Activated T-cell treated with anti-CD3 and anti-CD28 coated beads, Interleukin-2, amount 50 U/mL, for 24 hours (primary cell): ENCODE measurements at regions not wholly inside any gene's neighbourhood (a gene's known extent, or its start where the extent isn't known, plus 50 kb on each side); places are given as distances from the start of the nearest gene placed in this dataset.

ENCODE experiments used
- DNase-seq: peaks from one replicate; pipeline ENCODE4 v3.0.0-alpha.2; 2020
- H3K27ac Mint-ChIP-seq: 2 replicates; pipeline ENCODE4 v1.8.0; 2020; ENCODE audit warnings: mild to moderate bottlenecking, mixed read lengths
- H3K27me3 Mint-ChIP-seq: 2 replicates; pipeline ENCODE4 v1.8.0; 2020; ENCODE audit warnings: mixed read lengths
- H3K36me3 Mint-ChIP-seq: 2 replicates; pipeline ENCODE4 v1.8.0; 2020; ENCODE audit warnings: low read depth, mixed read lengths
- H3K4me1 Mint-ChIP-seq: 2 replicates; pipeline ENCODE4 v1.8.0; 2020; ENCODE audit warnings: low read depth, mixed read lengths
- H3K4me3 Mint-ChIP-seq: 2 replicates; pipeline ENCODE4 v1.8.0; 2020; ENCODE audit warnings: mild to moderate bottlenecking, moderate library complexity, mixed read lengths
- H3K9me3 Mint-ChIP-seq: 2 replicates; pipeline ENCODE4 v1.8.0; 2020; ENCODE audit warnings: mixed read lengths

DNA sequence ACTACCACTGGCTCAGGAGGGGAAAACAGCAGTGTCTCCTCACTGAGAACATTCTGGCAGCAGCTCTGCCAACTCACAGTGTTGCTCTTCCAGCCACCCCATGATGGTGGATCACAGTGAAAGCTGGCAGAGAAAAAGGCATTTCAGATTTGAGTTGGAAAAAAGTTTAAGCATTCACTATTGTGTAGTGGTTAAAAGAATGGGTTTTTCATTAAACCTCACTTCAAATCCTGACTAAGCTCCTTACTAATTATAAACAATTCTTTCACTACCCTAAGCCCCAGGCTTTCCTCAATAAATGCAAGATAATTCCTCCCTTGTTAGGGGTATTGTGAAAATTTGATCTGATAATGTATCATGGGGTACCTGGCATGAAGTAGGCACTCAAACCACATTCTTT lies 518.1 kb downstream of the SNAPC1 start:
- H3K9me3 Mint-ChIP-seq: no peaks in the 10 kb centered on the region
- no peak for DNase-seq
- H3K4me3 Mint-ChIP-seq: no peak overlapping the region
- H3K27ac Mint-ChIP-seq: no peak overlapping the region
- H3K36me3 Mint-ChIP-seq: no peaks in the 10 kb centered on the region
- H3K27me3 Mint-ChIP-seq: no peaks in the 10 kb centered on the region
- no peaks in the 10 kb centered on the region for H3K4me1 Mint-ChIP-seq

DNA sequence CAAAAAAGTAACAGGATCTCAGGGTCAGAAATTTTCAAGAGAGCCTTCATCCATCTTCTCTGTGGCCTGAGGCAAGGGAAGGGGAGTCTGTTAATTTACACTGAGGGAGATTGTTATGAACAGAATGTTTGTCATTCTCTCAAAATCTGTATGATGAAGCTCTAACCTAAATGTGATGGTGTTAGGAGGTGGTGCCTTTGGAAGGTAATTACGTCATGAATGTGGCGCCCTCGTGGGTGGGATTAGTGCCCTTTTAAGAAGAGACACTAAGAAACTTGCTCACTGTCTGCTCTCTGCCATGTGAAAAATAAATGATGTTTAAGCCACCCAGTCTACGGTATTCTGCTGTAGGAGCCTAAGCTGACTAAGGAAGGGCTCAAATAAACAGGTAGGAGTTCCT lies 521.6 kb downstream of the SNAPC1 start:
- H3K4me1 Mint-ChIP-seq: no peaks in the 10 kb centered on the region

DNA sequence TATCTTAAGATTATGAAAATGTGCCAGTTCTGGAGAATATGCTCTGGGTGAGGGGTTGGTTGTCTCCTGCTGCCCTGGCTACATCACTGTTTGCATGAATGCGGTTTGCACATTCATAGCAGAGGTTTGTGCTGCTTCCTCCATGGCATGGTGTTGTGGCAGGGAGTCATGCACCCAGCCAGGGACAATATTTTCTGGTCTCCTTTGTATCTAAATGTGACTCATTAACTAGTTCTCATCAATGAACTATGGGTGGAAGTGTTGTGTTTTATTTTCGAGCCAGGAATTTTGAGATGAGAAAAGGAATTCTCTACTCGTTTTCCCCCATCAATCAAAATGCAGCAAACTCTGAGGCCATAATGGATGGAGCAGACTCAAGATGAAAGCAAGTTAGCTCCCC lies 527.3 kb downstream of the SNAPC1 start:
- no peaks in the 10 kb centered on the region for H3K27me3 Mint-ChIP-seq
- no peak for DNase-seq
- H3K4me1 Mint-ChIP-seq: no peaks in the 10 kb centered on the region
- H3K4me3 Mint-ChIP-seq: no peak overlapping the region
- no peaks in the 10 kb centered on the region for H3K9me3 Mint-ChIP-seq
- no peak overlapping the region for H3K27ac Mint-ChIP-seq
- H3K36me3 Mint-ChIP-seq: no peaks in the 10 kb centered on the region

More for the DNA sequence above, 521.6 kb downstream of the SNAPC1 start:
- DNase-seq: no peak
- Mint-ChIP-seq H3K27ac (no peak overlapping the region), H3K4me3 (no peak overlapping the region), H3K36me3 (no peaks in the 10 kb centered on the region), H3K27me3 (no peaks in the 10 kb centered on the region), H3K9me3 (no peaks in the 10 kb centered on the region)

DNA sequence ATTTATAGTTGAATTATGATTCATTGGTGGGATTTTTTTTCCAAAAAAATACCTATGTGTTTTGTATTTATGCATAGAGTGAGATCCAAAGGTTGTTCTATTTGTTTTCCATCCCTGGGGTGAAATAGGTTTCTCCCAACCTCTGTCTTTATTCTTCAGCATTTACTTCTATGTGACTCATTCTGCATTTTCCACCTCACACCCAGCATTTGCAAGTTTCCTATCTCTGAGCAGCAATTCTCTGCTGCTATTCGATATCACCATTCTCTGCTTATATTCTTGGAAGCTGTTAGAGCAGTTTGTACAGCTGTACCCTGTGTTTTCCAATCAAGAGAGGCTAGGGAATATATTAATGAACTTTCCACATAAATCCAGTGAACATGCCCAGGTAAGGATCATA lies 538.9 kb downstream of the SNAPC1 start:
- DNase-seq: no peak
- no peaks in the 10 kb centered on the region for H3K27me3 Mint-ChIP-seq
- H3K27ac Mint-ChIP-seq: no peak overlapping the region
- peaks cover 2% of the 10 kb centered on the region for H3K9me3 Mint-ChIP-seq
- no peak overlapping the region for H3K4me3 Mint-ChIP-seq
- no peaks in the 10 kb centered on the region for H3K4me1 Mint-ChIP-seq
- no peaks in the 10 kb centered on the region for H3K36me3 Mint-ChIP-seq

DNA sequence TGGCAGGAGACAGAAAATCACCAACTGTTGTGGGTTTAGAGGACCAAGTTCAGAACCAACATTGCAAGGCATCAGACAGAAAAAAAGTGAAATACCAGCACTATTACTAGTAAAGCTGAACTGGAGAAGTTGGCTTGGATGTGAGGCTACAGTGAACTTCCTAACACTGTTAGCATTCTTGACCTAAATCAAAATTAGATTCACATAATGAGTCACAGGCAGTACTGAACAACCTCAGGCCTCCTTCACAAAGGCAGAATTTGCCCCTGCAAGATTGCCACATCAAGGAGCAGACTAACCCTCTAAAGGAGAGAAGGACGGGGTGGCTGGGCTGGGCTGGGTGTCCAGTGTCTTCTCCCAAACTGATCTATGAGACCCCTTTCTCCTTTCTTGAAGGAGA lies 539.7 kb downstream of the SNAPC1 start:
- Mint-ChIP-seq H3K4me3 (no peak overlapping the region), H3K27ac (no peak overlapping the region), H3K36me3 (no peaks in the 10 kb centered on the region), H3K9me3 (peaks cover 2% of the 10 kb centered on the region), H3K4me1 (no peaks in the 10 kb centered on the region), H3K27me3 (no peaks in the 10 kb centered on the region)
- DNase-seq: no peak

DNA sequence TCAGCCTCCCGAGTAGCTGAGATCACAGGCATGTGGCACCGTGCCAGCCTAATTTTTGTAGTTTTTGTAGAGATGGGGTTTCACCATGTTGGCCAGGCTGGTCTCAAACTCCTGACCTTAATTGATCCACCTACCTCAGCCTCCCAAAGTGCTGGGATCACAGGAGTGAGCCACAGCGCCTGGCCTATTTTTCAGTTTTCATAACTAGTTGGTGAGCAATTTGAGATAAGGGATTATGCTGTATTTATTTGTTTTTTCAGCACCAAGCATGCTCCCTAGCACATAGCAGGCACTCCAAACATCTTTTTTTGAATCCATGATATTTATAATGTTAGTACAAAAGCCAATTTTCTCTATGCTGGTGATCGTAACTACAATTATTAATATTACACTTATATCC lies 541.2 kb downstream of the SNAPC1 start:
- no peaks in the 10 kb centered on the region for H3K36me3 Mint-ChIP-seq
- no peak overlapping the region for H3K4me3 Mint-ChIP-seq
- H3K4me1 Mint-ChIP-seq: no peaks in the 10 kb centered on the region
- no peak for DNase-seq
- H3K27me3 Mint-ChIP-seq: no peaks in the 10 kb centered on the region
- peaks cover 2% of the 10 kb centered on the region for H3K9me3 Mint-ChIP-seq
- H3K27ac Mint-ChIP-seq: no peak overlapping the region

DNA sequence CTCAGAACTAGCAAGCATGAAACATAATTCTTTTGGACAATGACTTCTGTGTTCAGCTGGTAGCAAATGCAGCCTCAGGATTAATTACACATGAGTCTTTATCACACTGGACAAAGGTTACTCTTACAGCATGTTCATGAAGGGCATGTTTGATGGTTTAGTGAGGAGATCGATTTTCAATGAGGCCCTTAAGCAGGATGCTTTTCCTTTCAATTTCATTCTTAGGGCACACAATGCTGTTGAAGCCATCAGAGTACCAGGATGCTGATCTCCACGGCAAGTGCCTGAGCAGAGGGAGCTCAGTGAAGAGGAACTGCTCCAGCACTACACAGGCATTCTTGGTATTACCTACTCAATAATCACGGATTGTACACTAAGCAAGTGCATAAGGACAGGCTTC lies 542.0 kb downstream of the SNAPC1 start:
- Mint-ChIP-seq H3K4me1 (no peaks in the 10 kb centered on the region), H3K36me3 (no peaks in the 10 kb centered on the region), H3K4me3 (no peak overlapping the region), H3K27me3 (no peaks in the 10 kb centered on the region), H3K9me3 (peaks cover 2% of the 10 kb centered on the region), H3K27ac (no peak overlapping the region)
- DNase-seq: no peak

DNA sequence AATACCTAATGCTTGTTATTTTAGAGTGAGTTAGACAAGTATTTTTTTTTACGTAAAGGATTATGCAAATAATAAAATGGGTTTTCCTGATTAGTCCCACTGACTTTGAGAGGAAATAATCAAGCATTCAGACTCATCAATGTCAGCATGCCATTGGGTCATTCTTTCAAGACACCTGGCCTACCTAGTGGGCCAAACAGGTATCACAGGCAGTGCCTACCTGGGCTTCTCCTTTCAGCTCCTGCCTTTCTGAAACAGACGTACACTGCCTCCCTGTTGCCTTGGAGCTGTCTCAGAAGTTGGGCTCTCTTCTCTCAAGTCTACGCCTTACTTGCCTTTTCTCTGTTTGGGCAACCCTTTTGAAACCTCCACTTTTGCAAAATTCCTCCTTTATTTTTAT lies 545.6 kb downstream of the SNAPC1 start:
- no peaks in the 10 kb centered on the region for H3K36me3 Mint-ChIP-seq
- no peak for DNase-seq
- H3K9me3 Mint-ChIP-seq: no peaks in the 10 kb centered on the region
- no peak overlapping the region for H3K4me3 Mint-ChIP-seq
- H3K4me1 Mint-ChIP-seq: no peaks in the 10 kb centered on the region
- no peaks in the 10 kb centered on the region for H3K27me3 Mint-ChIP-seq
- no peak overlapping the region for H3K27ac Mint-ChIP-seq

DNA sequence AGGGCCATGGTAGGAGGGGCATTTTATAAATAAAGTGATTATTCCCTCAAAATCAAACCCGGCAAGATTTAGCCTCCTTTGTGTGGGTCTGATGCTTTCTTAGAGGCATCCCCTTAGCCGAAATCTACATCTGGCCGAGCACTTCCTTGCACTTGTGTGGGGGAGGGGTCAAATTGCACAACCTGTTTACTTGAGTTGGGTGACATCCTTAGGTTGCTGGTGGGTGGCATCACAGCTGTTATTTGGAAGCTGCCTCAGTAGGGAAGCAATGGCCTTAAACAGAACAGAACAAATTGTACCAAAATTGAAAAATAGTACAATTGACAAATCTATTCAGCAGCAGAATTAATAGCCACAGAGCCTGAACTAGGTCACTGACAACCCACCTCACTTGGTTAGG lies 546.1 kb downstream of the SNAPC1 start:
- DNase-seq: no peak
- H3K27ac Mint-ChIP-seq: no peak overlapping the region
- no peak overlapping the region for H3K4me3 Mint-ChIP-seq
- no peaks in the 10 kb centered on the region for H3K9me3 Mint-ChIP-seq
- no peaks in the 10 kb centered on the region for H3K4me1 Mint-ChIP-seq
- H3K36me3 Mint-ChIP-seq: no peaks in the 10 kb centered on the region
- no peaks in the 10 kb centered on the region for H3K27me3 Mint-ChIP-seq

DNA sequence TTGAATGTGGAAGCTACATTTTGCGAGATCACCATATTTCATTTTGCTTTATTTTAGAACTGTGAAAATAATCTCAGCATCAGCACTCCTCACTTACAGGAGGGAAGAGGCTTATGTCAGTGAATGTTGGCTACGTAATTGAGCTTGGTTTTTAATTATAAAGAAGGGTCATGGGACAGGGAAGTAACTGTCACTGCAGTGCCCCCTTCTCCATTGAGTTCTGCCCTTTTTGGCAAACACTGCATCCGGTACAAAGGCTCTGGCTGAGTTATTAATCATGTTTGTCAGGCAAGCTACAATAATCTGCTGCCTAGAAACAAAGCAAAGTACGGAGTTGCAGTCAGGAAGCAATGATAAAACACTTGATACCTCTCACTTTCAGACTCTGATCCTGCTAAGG lies 546.7 kb downstream of the SNAPC1 start:
- no peak for DNase-seq
- Mint-ChIP-seq H3K4me3 (no peak overlapping the region), H3K27ac (no peak overlapping the region)

DNA sequence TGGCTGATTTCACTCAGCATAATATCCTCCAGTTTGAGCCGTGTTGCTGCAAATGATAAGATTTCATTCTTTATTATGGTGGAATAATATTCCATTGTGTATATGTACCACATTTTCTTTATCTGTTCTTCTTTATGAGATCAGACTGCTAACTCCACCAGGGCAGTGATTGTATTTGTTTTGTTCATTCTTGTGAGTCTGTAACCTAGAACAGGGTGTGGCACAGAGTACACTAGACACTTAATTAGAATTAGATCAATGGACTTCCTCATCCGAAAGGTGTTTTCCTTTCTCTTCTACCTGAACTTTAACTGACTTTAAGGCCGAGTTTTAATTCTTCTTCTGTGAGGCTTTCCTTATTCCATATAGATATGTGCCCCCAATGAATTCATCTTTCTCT lies 551.0 kb downstream of the SNAPC1 start:
- Mint-ChIP-seq H3K9me3 (no peaks in the 10 kb centered on the region), H3K27ac (no peak overlapping the region), H3K27me3 (no peaks in the 10 kb centered on the region), H3K4me1 (no peaks in the 10 kb centered on the region), H3K4me3 (no peak overlapping the region), H3K36me3 (no peaks in the 10 kb centered on the region)
- DNase-seq: no peak

More for the DNA sequence above, 546.7 kb downstream of the SNAPC1 start:
- Mint-ChIP-seq H3K4me1 (no peaks in the 10 kb centered on the region), H3K36me3 (no peaks in the 10 kb centered on the region), H3K27me3 (no peaks in the 10 kb centered on the region), H3K9me3 (no peaks in the 10 kb centered on the region)

DNA sequence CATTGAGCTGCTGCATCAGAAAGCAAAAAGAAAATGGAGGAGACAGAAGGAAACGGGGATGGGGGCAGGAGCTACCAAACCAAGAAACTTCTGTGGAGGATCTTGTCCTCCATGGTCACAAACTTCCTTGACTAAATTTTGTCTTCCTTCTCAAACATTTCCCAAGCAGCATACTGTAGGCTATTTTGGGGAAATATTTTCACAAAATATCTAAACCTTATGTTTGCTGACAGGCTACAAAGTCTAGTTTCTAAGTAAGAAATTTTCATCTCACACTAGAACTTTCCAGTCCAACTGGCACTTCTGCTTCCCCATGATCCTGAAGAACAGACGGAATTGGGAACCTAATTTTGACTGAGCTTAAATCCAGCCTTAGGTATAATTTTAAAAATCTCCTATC lies 552.0 kb downstream of the SNAPC1 start:
- DNase-seq: no peak
- H3K27me3 Mint-ChIP-seq: no peaks in the 10 kb centered on the region
- no peak overlapping the region for H3K27ac Mint-ChIP-seq
- no peaks in the 10 kb centered on the region for H3K36me3 Mint-ChIP-seq
- H3K4me1 Mint-ChIP-seq: no peaks in the 10 kb centered on the region
- no peaks in the 10 kb centered on the region for H3K9me3 Mint-ChIP-seq
- H3K4me3 Mint-ChIP-seq: no peak overlapping the region

DNA sequence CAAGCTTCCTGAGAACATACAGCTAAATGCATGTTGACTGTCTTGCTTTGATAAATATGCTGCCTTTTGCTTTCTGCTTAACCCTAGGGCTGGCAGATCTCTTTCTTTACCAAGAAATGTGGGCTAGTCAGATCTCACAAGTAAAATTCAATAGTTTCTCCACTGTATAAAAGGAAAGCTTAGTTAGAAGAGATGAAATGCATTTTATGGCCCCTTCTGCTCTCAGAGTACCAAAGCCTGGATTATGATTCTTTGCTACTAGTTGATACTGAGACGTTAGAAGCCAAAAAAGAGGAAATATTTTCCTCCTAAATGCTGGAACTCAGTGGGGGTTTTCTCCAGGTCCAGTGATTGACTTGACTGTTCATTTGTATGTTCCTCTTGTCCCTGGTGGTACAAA lies 552.7 kb downstream of the SNAPC1 start:
- Mint-ChIP-seq H3K4me1 (no peaks in the 10 kb centered on the region), H3K9me3 (no peaks in the 10 kb centered on the region), H3K27me3 (no peaks in the 10 kb centered on the region), H3K27ac (no peak overlapping the region), H3K4me3 (no peak overlapping the region), H3K36me3 (no peaks in the 10 kb centered on the region)
- no peak for DNase-seq

DNA sequence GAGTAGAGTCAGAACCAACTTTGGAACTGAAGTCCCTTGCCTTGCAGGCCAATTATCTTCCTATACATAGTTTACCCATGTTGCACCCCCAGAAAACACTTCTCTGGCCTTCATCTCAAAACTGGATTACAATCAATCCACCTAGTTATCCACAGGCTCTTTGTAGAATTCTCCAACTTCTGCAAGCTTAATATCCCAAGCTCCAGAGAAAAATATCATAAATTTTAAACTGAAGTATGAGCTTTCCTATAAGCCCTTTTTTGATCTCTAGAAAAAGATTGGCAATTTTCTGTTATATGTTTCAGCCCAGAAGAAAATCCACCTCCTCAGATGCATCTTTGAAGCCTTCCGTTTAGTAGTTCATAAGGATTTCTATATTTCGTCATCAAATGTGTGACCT lies 553.4 kb downstream of the SNAPC1 start:
- Mint-ChIP-seq H3K27ac (no peak overlapping the region), H3K4me1 (no peaks in the 10 kb centered on the region), H3K36me3 (no peaks in the 10 kb centered on the region), H3K27me3 (no peaks in the 10 kb centered on the region), H3K4me3 (no peak overlapping the region), H3K9me3 (no peaks in the 10 kb centered on the region)
- DNase-seq: no peak

DNA sequence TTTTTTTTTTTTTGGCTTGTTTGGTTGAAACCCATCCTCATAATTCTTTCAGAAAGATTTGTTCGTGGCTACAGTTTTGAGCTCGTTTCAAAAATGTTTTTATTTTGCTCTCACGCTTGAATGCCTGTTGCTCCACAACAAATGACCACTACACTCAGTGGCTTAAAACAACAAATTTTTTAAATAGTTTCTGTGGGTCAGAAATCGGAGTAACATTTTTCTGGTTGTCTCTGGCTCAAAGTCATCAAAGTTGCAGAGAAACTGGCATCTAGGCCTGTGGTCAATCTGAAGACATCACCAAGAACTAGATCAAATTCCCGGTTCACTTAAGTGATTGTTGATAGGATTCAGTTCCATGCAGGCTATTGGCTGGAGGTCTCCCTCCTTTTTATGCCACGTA lies 560.0 kb downstream of the SNAPC1 start:
- Mint-ChIP-seq H3K36me3 (no peaks in the 10 kb centered on the region), H3K4me3 (no peak overlapping the region), H3K27ac (no peak overlapping the region), H3K27me3 (no peaks in the 10 kb centered on the region), H3K4me1 (no peaks in the 10 kb centered on the region), H3K9me3 (peaks cover 4% of the 10 kb centered on the region)
- DNase-seq: no peak

DNA sequence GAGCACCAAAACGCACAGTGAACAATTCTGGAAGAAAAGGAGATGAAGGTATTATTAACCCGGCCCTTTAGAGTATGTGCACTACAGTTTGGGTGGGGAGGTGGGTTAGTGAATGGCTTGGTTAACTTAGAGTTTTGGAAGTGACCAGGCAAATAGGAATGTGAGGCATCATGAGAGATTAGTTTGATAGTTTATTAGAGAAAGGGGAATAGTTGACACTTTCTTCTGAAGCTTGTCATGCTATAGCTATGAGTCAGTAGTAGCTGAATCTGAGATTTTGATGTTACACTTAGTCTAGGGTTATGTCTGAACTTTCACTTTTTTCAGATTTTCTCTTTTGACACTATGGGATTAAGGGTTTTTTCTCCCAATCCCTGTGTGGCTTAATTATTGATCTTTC lies 567.2 kb downstream of the SNAPC1 start:
- Mint-ChIP-seq H3K27me3 (no peaks in the 10 kb centered on the region), H3K9me3 (peaks cover 9% of the 10 kb centered on the region), H3K27ac (no peak overlapping the region), H3K36me3 (no peaks in the 10 kb centered on the region), H3K4me3 (no peak overlapping the region), H3K4me1 (no peaks in the 10 kb centered on the region)
- no peak for DNase-seq
